ENCODE measurements at regions not wholly inside any gene's neighbourhood (a gene's known extent, or its start where the extent isn't known, plus 50 kb on each side); places are given as distances from the start of the nearest gene placed in this dataset.

GRCh38 chr5:153168241-153168640 lies 322.2 kb upstream of the GRIA1 start:
- ATAC-seq = no peak
- TF ChIP-seq ARNTL (CRISPR knock-in tag; IDR thresholded peaks at IDR 0.05; ENCODE audit: borderline replicate concordance, low read depth) = no peak
- TF ChIP-seq CSDC2 (CRISPR knock-in tag; IDR thresholded peaks at IDR 0.05) = no peak
- TF ChIP-seq CSRNP3 (CRISPR knock-in tag; IDR thresholded peaks at IDR 0.05) = no peak
- TF ChIP-seq OSR1 (CRISPR knock-in tag; IDR thresholded peaks at IDR 0.05) = no peak
- no peak for TF ChIP-seq RARB (CRISPR knock-in tag; IDR thresholded peaks at IDR 0.05)
- TF ChIP-seq TCF4 (CRISPR knock-in tag; IDR thresholded peaks at IDR 0.05; ENCODE audit: borderline replicate concordance) = no peak

GRCh38 chr5:153187503-153187902 lies 303.0 kb upstream of the GRIA1 start:
- no peak for ATAC-seq
- TF ChIP-seq TSHZ2 (CRISPR knock-in tag; IDR thresholded peaks at IDR 0.05) = no peak
- TF ChIP-seq BACH2 (CRISPR knock-in tag; IDR thresholded peaks at IDR 0.05; ENCODE audit: borderline replicate concordance) = no peak
- TF ChIP-seq TCF4 (CRISPR knock-in tag; IDR thresholded peaks at IDR 0.05; ENCODE audit: borderline replicate concordance) = no peak
- TF ChIP-seq CSDC2 (CRISPR knock-in tag; IDR thresholded peaks at IDR 0.05) = no peak
- TF ChIP-seq ZC3H10 (CRISPR knock-in tag; IDR thresholded peaks at IDR 0.05) = no peak

GRCh38 chr5:153206361-153206760 lies 284.1 kb upstream of the GRIA1 start:
- no peak for ATAC-seq
- TF ChIP-seq PATZ1 (CRISPR knock-in tag; IDR thresholded peaks at IDR 0.05; ENCODE audit: borderline replicate concordance) = no peak
- TF ChIP-seq CSDC2 (CRISPR knock-in tag; IDR thresholded peaks at IDR 0.05) = no peak

- TF ChIP-seq CREB5 (CRISPR knock-in tag; IDR thresholded peaks at IDR 0.05; ENCODE audit: low read depth) = no peak
- TF ChIP-seq ESRRG (CRISPR knock-in tag; IDR thresholded peaks at IDR 0.05) = no peak
- TF ChIP-seq TSHZ2 (CRISPR knock-in tag; IDR thresholded peaks at IDR 0.05) = no peak
- no peak for TF ChIP-seq PATZ1 (CRISPR knock-in tag; IDR thresholded peaks at IDR 0.05; ENCODE audit: borderline replicate concordance)
- no peak for TF ChIP-seq BACH2 (CRISPR knock-in tag; IDR thresholded peaks at IDR 0.05; ENCODE audit: borderline replicate concordance)
- no peak for TF ChIP-seq ZNF70 (CRISPR knock-in tag; IDR thresholded peaks at IDR 0.05)
- TF ChIP-seq ZFP30 (CRISPR knock-in tag; IDR thresholded peaks at IDR 0.05) = no peak
- TF ChIP-seq TCF4 (CRISPR knock-in tag; IDR thresholded peaks at IDR 0.05; ENCODE audit: borderline replicate concordance) = no peak
- no peak for TF ChIP-seq ISL1 (CRISPR knock-in tag; IDR thresholded peaks at IDR 0.05)
- no peak for TF ChIP-seq ARNTL (CRISPR knock-in tag; IDR thresholded peaks at IDR 0.05; ENCODE audit: borderline replicate concordance, low read depth)
- no peak for ATAC-seq
Measured at GRCh38 chr5:153209016-153209415, 281.5 kb upstream of the GRIA1 start.
